ENCODE measurements at regions not wholly inside any gene's neighbourhood (a gene's known extent, or its start where the extent isn't known, plus 50 kb on each side); places are given as distances from the start of the nearest gene placed in this dataset.

- DNase-seq, result no peak
These were observed 95.4 kb downstream of the MRM1 start for GRCh38 chr17:36696805-36697204.

DNA sequence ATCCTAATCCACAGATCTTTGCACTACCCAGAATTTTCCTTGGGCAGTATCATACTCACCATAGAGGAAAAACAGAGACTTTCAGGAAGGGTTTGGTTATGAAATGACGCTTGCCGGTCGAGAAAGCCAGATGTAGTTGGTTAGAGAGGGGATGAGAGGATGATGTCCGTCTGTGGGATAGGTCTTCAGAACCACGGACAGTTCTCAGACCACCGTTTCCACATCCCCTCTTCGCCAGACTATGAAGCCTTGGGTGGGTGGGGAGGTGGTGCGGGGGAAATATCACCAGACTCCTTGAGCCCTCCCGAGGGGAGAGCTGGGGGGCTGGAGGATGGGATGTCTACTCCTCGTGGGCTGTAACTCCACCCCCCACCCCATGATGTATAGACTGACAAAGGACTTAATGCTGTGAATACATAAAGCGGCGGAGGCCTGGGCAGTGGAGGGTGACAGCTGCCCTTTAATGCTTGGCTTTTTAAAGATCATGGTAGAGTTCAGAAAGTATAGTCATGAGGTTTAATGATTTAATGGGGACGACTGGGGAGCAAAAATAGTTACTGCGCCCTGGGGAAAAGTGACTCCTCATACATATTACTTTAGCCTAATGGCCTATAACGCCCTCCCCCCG, 96.6 kb downstream of the MRM1 start:
- DNase-seq, result no peak

GRCh38 chr17:36701429-36702099, 100.2 kb downstream of the MRM1 start:
- DNase-seq, result no peak

DNA sequence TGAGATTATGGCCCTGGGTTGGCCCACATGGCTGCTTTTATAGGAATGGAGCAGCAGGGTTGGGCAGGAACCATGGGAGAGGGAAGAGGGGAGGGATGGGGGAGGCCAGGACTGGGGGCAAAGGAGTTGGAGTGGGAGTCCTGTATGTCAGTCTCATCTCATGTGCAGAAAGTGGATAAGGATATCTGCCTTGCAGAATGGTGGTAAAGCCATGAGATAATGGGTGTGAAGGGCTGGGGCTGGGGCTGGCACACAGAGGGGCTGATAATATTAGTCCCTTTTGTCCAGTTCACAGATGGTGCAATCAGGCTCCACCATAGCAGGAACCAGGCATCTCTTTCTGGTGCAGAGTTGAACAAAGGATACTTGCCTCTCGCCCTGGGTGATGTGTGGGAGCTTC, 101.3 kb downstream of the MRM1 start:
- DNase-seq, result no peak

GRCh38 chr17:36703860-36704266, 102.5 kb downstream of the MRM1 start:
- peak; percentile 13 for DNase-seq

- DNase-seq, result no peak
These were observed 104.0 kb downstream of the MRM1 start for GRCh38 chr17:36705283-36705795.

DNA sequence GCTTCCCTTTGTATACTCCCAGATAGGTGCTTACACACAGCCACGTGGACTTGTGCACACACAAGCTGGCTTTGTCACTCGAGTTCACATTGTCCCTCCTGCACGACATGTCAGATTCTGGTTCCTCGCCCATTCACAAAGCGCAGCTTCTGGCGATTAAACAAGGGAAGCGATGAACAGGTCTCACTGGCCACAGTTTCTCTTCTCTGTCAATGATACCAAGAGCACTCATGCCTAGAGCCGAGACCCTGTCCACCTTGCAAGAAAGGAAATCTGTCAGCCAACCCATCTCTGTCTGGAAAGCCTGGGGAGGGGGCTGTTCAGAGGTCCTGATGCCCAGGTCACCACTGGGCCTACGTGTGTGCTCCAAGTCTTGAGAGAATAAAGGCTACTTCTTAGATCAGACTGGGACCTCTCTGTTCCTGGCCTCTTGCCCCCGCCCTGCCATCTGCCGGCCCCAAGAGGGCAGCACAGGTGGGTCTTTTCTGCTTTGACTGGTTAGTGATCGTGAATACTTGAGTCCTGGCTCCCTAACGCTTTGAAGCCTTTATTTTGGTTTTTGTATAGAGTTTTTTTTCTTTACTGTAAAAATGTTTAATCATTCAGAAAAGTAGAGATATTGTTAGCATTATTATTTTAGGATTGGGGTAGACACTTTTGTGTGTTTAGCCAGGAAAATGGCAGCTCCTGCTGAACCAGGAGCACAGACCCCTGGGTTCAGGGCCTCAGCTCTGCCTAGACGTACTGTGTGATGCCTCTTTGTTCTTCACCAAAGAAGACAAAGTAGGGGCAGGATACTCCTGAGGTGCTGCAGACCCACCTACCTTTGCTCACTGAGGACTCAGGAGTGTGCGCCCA, 104.7 kb downstream of the MRM1 start:
- DNase-seq, result peak; percentile 39

GRCh38 chr17:36707904-36708303, 106.5 kb downstream of the MRM1 start:
- no peak for DNase-seq

DNA sequence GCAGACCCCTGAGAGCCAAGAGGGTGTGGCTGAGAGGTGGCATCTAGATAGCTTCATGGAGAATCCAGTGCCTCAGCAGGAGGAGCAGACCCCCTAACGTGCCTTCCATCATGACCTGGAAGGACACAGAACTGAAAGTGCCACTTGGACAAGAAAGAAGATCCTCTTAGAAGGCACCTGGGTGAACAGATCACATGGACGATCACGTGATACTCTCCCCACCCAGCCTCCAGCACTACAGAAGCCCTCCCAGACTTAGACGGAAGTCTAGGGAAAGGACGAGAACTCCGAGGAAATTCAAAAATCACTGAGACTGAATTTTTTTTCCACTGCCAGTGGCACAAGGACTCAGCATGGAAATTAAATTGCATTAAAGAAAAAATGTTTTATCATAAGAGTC, 113.4 kb downstream of the MRM1 start:
- no peak for DNase-seq

GRCh38 chr17:36715951-36716350, 114.6 kb downstream of the MRM1 start:
- no peak for DNase-seq

GRCh38 chr17:36717088-36717487, 115.7 kb downstream of the MRM1 start:
- no peak for DNase-seq

DNA sequence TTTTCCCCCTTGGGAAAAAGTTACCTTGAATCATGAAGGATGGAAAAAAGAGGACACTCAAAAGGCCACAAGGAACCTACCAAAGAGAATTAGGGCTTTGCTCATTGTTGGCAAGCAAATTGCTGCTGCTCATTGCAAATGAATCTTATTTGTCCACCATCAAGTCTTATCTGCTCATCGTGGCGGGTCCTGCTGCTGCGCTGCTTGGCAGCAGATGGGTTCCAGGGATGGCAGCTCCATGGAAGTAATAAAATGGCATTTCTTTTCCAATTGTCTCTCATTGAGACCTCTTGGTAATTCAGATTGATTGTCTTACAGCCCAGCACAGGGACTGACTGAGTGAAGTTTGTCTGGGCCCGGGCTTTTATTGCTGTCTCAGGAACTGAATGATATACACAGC, 118.7 kb downstream of the MRM1 start:
- no peak for DNase-seq

GRCh38 chr17:36721560-36722120, 120.3 kb downstream of the MRM1 start:
- no peak for DNase-seq

- DNase-seq, result peak; percentile 79
These were observed 120.9 kb downstream of the MRM1 start for GRCh38 chr17:36722121-36722902.

- DNase-seq, result no peak
These were observed 121.5 kb downstream of the MRM1 start for GRCh38 chr17:36722903-36723263.

DNA sequence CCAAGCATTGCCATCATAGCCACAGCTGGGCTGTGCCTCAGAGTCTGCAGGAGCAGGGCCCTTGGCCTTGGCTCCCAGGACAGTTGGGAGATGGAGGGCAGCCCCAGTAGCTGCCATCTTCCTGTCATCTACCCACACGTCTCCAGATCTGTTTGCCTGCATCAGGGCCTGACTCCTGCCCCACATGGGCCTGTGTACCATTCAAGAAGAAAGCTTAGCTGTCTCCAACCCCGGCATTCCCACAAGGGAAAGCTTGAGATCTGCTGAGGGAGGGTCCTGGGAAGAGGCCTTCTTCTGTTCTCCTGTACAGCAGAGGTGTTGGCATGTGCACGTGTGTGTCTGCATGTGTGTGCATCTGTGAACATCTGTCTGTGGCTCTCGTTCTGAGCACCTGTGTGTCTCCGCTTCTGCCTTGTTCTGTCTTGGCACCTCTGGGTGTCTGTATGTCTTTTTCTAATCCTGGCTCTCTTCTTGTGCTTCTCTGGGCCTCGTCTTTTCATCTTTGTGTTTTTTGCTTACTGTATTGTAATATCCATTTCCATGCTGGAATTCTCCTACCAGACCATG, 122.2 kb downstream of the MRM1 start:
- no peak for DNase-seq

GRCh38 chr17:36726199-36726598, 124.8 kb downstream of the MRM1 start:
- DNase-seq, result no peak

- DNase-seq, result no peak
These were observed 125.7 kb downstream of the MRM1 start for GRCh38 chr17:36727052-36727451.

DNA sequence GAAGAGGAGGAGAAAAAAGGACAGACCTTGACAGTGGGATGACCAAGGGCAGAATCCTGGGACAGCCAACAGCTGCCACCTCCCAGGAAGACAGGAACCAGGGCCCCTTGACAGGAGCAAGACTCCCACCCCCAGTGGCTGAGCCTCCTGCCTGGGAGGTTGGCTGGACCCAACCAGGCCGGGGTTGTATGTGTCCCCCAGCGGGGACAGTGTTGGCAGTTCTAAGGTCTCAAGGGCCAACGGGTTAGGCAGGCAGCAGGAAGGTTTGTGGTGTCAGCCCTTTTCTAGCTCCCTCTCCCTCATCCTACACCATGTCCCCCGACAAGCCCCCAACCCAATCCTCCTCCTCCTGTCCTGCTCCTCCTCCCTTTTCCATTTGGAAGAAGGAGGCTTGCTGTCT, 126.2 kb downstream of the MRM1 start:
- no peak for DNase-seq

DNA sequence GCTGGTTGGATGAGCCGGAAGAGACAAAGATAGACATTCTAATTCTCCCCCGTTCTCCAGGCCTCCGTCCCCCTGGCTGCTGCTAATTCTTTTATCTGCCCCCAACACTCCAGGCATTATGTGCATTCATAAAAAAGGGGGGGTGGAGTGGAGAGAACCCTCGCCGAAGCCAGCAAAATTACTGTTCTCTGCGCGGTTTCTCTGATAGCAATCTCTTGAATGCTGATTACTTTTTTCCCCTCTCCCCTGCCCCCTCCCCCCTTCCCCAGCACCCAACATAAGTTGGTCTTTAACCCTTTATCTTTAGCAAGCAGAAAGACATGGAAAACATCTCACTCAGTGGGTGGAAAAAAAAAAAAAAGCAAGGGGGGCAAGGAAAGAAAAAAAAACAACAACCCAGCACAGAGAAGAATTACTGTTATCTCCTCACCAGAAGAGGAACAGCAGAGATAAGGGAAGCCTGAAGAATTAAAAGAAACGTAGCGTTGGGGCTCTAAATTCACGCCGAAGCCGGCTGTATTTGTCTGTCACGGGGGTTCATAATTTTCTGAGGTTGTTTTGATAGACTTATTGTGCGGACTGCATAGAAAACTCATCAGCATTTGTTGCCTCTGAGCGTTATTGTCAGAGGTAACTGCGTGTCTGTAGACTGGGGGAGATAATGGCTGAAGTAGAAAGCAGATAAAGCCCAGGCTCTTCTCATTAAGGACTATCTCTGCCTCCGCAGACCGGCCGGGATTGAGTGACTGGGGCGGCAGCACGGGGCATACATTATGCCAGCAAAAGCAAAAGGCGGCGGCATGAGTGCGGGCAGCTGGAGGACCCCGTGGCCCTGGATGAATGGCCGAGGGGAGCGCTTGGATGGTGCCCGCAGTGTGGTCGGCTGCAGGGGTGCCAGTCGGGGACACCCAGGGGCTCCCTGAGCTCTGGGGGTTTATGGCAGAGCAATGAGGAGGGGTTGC, 126.9 kb downstream of the MRM1 start:
- DNase-seq, result peak; percentile 9
